Naive thymus-derived CD8-positive, alpha-beta T cell (primary cell): ENCODE measurements at regions not wholly inside any gene's neighbourhood (a gene's known extent, or its start where the extent isn't known, plus 50 kb on each side); places are given as distances from the start of the nearest gene placed in this dataset.
A peak's percentile ranks its signal among the peaks of the same experiment; 100 is the strongest.

Source experiments
- ATAC-seq, 2 donors: fragments of 150-1000 bp; cut with Tn5 transposase in 1 of 2; sonication (Bioruptor Pico), chemical (Tn5 transposase) in 1 of 2; 1 replicate in 1 of 2; 2 replicates in 1 of 2; pipeline ENCODE4 v1.10.0; 2021; ENCODE audit warnings: mild to moderate bottlenecking in 2 of 2, moderate library complexity in 2 of 2
- POLR2A ChIA-PET: fragments of 350-600 bp; sonication (Branson Sonifier 250); formaldehyde crosslinking; loops from one replicate; lab custom pipeline; 2021; ENCODE audit warnings: antibody characterized with exemption; lab: Charles Lee
- DNase-seq, 10 donors: peaks; one replicate each; pipeline versions ENCODE4 v3.0.0 to v3.0.0-alpha.2; 2020 to 2022
- H3K27ac Mint-ChIP-seq, 10 donors: one replicate each; pipeline ENCODE4 v1.8.0; 2020 to 2022; ENCODE audit warnings: mild to moderate bottlenecking in 10 of 10, mixed read lengths in 10 of 10, moderate library complexity in 4 of 10, inconsistent platforms in 1 of 10
- H3K27me3 Mint-ChIP-seq, 5 donors: one replicate each; pipeline ENCODE4 v1.8.0; 2021 to 2022; ENCODE audit warnings: mixed read lengths in 5 of 5
- H3K36me3 Mint-ChIP-seq, 3 donors: one replicate each; pipeline ENCODE4 v1.8.0; 2020 to 2022; ENCODE audit warnings: mixed read lengths in 3 of 3, mild to moderate bottlenecking in 2 of 3, inconsistent platforms in 1 of 3
- H3K4me1 Mint-ChIP-seq, 4 donors: one replicate each; pipeline ENCODE4 v1.8.0; 2021 to 2022; ENCODE audit warnings: mixed read lengths in 4 of 4
- H3K4me3 Mint-ChIP-seq, 10 donors: one replicate each; pipeline ENCODE4 v1.8.0; 2020 to 2022; ENCODE audit warnings: mild to moderate bottlenecking in 10 of 10, mixed read lengths in 10 of 10, moderate library complexity in 6 of 10, inconsistent platforms in 1 of 10
- H3K9me3 Mint-ChIP-seq, 9 donors: one replicate each; pipeline ENCODE4 v1.8.0; 2020 to 2022; ENCODE audit warnings: mixed read lengths in 9 of 9, mild to moderate bottlenecking in 3 of 9, inconsistent platforms in 1 of 9, moderate library complexity in 1 of 9

DNA sequence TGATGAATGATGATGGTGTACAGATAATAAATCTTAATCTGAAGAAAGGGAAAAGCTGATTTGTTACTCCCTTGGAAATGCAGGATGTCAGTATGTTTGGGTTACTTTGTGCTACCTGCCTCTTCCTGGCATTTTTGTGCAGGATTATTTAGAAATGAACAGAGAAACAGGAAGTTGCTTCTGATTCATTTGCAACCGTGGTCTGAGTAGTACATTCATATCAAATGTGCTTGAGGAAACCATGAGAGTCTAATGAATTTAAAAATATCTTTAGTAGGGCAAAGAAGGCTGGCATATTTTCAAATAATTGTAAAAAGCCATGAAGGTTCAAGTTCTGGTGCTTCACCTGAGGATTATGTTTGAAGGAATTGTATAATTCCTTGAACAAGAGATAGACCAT lies 391.6 kb downstream of the TMEM161B start:
- Mint-ChIP-seq H3K9me3 (peaks cover 0 to 50% (median 10%) of the 10 kb centered on the region in 9 donors), H3K27ac (no peak overlapping the region), H3K36me3 (no peaks in the 10 kb centered on the region), H3K27me3 (peaks cover 0 to 6% (median 2%) of the 10 kb centered on the region in 5 donors), H3K4me3 (no peak overlapping the region), H3K4me1 (no peaks in the 10 kb centered on the region)
- DNase-seq = no peak
- ATAC-seq = no peak
- POLR2A ChIA-PET = no interaction called here

DNA sequence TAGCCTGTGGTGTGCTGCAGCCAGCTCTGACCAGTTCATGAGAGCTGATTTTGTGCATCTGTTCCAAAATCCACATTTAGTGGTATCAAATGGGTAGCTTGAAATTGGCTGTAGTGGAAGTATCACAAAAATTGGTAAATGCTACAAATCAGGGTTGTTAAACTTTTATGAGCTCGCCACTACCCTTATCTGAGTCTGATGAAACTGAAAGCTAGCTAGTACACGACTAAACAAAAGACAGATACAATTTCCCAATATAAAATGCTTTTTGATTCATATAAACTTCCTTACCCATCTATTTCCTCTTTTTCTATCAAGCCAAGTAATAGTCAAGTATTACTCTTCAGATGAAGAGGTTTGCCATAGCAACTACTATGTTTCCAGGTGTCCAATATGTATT lies 392.0 kb downstream of the TMEM161B start:
- Mint-ChIP-seq H3K4me1 (no peaks in the 10 kb centered on the region), H3K27me3 (peaks cover 0 to 4% (median 2%) of the 10 kb centered on the region in 5 donors), H3K9me3 (peaks cover 0 to 46% (median 10%) of the 10 kb centered on the region in 9 donors), H3K36me3 (no peaks in the 10 kb centered on the region), H3K27ac (no peak overlapping the region), H3K4me3 (no peak overlapping the region)
- ATAC-seq = no peak
- DNase-seq = no peak
- POLR2A ChIA-PET = no interaction called here

- Mint-ChIP-seq H3K27me3 (peaks cover 0 to 3% (median 2%) of the 10 kb centered on the region in 5 donors), H3K4me3 (no peak overlapping the region), H3K36me3 (no peaks in the 10 kb centered on the region), H3K9me3 (peaks cover 0 to 13% (median 0%) of the 10 kb centered on the region in 9 donors), H3K4me1 (no peaks in the 10 kb centered on the region), H3K27ac (no peak overlapping the region)
- no peak for DNase-seq
- POLR2A ChIA-PET = no interaction called here
- no peak for ATAC-seq
Measured at GRCh38 chr5:87872986-87873385, 395.7 kb downstream of the TMEM161B start.

GRCh38 chr5:87868792-87869191 lies 399.9 kb downstream of the TMEM161B start:
- H3K27me3 Mint-ChIP-seq = peaks cover 0 to 2% (median 0%) of the 10 kb centered on the region in 5 donors

DNA sequence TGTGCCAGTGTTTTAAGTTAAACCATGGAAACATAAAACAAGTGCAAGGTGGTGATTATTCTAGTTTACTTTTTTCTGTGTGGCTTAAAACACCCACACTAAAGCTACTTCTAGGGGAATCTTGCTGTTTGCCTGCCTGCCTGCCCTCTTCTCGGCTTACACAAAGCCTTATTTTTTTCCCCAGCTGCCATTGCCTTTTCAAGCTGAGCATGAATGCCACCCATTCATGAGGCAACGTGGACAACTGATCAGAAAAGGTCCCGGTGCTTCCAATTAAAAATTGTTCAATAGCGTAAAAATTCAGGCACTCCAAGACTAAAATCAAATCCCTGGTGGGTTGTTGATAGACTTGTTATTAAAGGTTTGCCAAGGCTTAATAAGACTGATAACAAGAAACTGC lies 401.4 kb downstream of the TMEM161B start:
- POLR2A ChIA-PET = no interaction called here
- Mint-ChIP-seq H3K27me3 (no peaks in the 10 kb centered on the region), H3K27ac (peak overlapping the region in 1 of 10 donors; percentile 34), H3K4me3 (no peak overlapping the region), H3K4me1 (no peaks in the 10 kb centered on the region), H3K9me3 (peaks cover 0 to 19% (median 0%) of the 10 kb centered on the region in 9 donors), H3K36me3 (peaks cover 0 to 4% (median 0%) of the 10 kb centered on the region in 3 donors)
- ATAC-seq (no peak), DNase-seq (no peak)

More at GRCh38 chr5:87868792-87869191, 399.9 kb downstream of the TMEM161B start:
- Mint-ChIP-seq H3K4me1 (no peaks in the 10 kb centered on the region), H3K4me3 (no peak overlapping the region), H3K36me3 (no peaks in the 10 kb centered on the region), H3K27ac (no peak overlapping the region), H3K9me3 (peaks cover 0 to 4% (median 0%) of the 10 kb centered on the region in 9 donors)
- no peak for ATAC-seq
- POLR2A ChIA-PET = no interaction called here
- no peak for DNase-seq

DNA sequence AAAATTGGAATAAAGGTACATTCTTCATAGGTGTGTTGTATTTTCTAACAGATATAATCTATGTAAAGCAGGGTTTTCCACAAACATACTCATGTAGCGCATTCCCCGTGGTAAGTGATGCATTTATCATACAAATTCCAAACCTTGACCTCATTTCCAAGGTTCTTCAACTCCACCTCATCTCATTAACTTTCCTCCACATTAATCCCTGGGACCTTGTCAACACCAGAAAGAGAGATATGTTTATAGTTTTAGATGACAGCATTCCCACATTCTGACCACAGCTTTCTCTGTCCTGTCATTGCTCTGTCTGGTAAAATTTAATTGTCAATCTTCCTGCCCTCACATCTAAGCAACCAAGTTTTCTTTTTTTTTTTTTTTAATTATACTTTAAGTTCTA lies 415.1 kb downstream of the TMEM161B start:
- ATAC-seq = no peak
- DNase-seq = no peak
- H3K27ac Mint-ChIP-seq = no peak overlapping the region
- no peak overlapping the region for H3K4me3 Mint-ChIP-seq
- H3K27me3 Mint-ChIP-seq = peaks cover 0 to 5% (median 2%) of the 10 kb centered on the region in 5 donors
- peaks cover 0 to 24% (median 4%) of the 10 kb centered on the region in 9 donors for H3K9me3 Mint-ChIP-seq
- H3K36me3 Mint-ChIP-seq = no peaks in the 10 kb centered on the region
- POLR2A ChIA-PET = no interaction called here
- no peaks in the 10 kb centered on the region for H3K4me1 Mint-ChIP-seq

- ATAC-seq = no peak
Measured at GRCh38 chr5:87851603-87852002, 417.0 kb downstream of the TMEM161B start.

GRCh38 chr5:87850843-87851242 lies 417.8 kb downstream of the TMEM161B start:
- H3K27ac Mint-ChIP-seq = no peak overlapping the region
- H3K4me1 Mint-ChIP-seq = no peaks in the 10 kb centered on the region
- peaks cover 0 to 15% (median 0%) of the 10 kb centered on the region in 9 donors for H3K9me3 Mint-ChIP-seq
- no peak for ATAC-seq
- H3K27me3 Mint-ChIP-seq = peaks cover 0 to 5% (median 2%) of the 10 kb centered on the region in 5 donors
- H3K4me3 Mint-ChIP-seq = no peak overlapping the region
- no peaks in the 10 kb centered on the region for H3K36me3 Mint-ChIP-seq
- POLR2A ChIA-PET = no interaction called here
- DNase-seq = no peak

More at GRCh38 chr5:87851603-87852002, 417.0 kb downstream of the TMEM161B start:
- H3K4me1 Mint-ChIP-seq = no peaks in the 10 kb centered on the region
- POLR2A ChIA-PET = no interaction called here
- H3K27me3 Mint-ChIP-seq = peaks cover 0 to 5% (median 2%) of the 10 kb centered on the region in 5 donors
- no peak overlapping the region for H3K4me3 Mint-ChIP-seq
- H3K27ac Mint-ChIP-seq = no peak overlapping the region
- peaks cover 0 to 20% (median 2%) of the 10 kb centered on the region in 9 donors for H3K9me3 Mint-ChIP-seq
- no peak for DNase-seq
- H3K36me3 Mint-ChIP-seq = no peaks in the 10 kb centered on the region

GRCh38 chr5:87845734-87846133 lies 422.9 kb downstream of the TMEM161B start:
- ATAC-seq (no peak), DNase-seq (no peak)
- POLR2A ChIA-PET = no interaction called here
- H3K4me1 Mint-ChIP-seq = no peaks in the 10 kb centered on the region
- H3K36me3 Mint-ChIP-seq = no peaks in the 10 kb centered on the region
- H3K4me3 Mint-ChIP-seq = no peak overlapping the region
- peaks cover 0 to 13% (median 6%) of the 10 kb centered on the region in 9 donors for H3K9me3 Mint-ChIP-seq
- peaks cover 0 to 5% (median 0%) of the 10 kb centered on the region in 5 donors for H3K27me3 Mint-ChIP-seq
- no peak overlapping the region for H3K27ac Mint-ChIP-seq

GRCh38 chr5:87844866-87845265 lies 423.8 kb downstream of the TMEM161B start:
- peaks cover 0 to 5% (median 0%) of the 10 kb centered on the region in 5 donors for H3K27me3 Mint-ChIP-seq
- no peak for ATAC-seq
- DNase-seq = no peak
- H3K4me1 Mint-ChIP-seq = no peaks in the 10 kb centered on the region
- H3K27ac Mint-ChIP-seq = no peak overlapping the region
- no peak overlapping the region for H3K4me3 Mint-ChIP-seq
- POLR2A ChIA-PET = no interaction called here
- peaks cover 2 to 21% (median 12%) of the 10 kb centered on the region in 9 donors for H3K9me3 Mint-ChIP-seq
- peaks cover 0 to 2% (median 0%) of the 10 kb centered on the region in 3 donors for H3K36me3 Mint-ChIP-seq

- peaks cover 0 to 5% (median 0%) of the 10 kb centered on the region in 5 donors for H3K27me3 Mint-ChIP-seq
- peaks cover 0 to 5% (median 0%) of the 10 kb centered on the region in 3 donors for H3K36me3 Mint-ChIP-seq
- no peaks in the 10 kb centered on the region for H3K4me1 Mint-ChIP-seq
- POLR2A ChIA-PET = no interaction called here
- H3K27ac Mint-ChIP-seq = no peak overlapping the region
- ATAC-seq (no peak), DNase-seq (no peak)
- H3K4me3 Mint-ChIP-seq = no peak overlapping the region
- peaks cover 2 to 22% (median 14%) of the 10 kb centered on the region in 9 donors for H3K9me3 Mint-ChIP-seq
Measured at GRCh38 chr5:87844449-87844848, 424.2 kb downstream of the TMEM161B start.

GRCh38 chr5:87836696-87837095 lies 424.0 kb upstream of the CCNH start:
- H3K36me3 Mint-ChIP-seq = peaks cover 0 to 29% (median 0%) of the 10 kb centered on the region in 3 donors

GRCh38 chr5:87831499-87831898 lies 418.8 kb upstream of the CCNH start:
- Mint-ChIP-seq H3K4me3 (no peak overlapping the region), H3K4me1 (no peaks in the 10 kb centered on the region), H3K27me3 (no peaks in the 10 kb centered on the region), H3K9me3 (peaks cover 15 to 41% (median 21%) of the 10 kb centered on the region in 9 donors), H3K36me3 (peaks cover 0 to 23% (median 0%) of the 10 kb centered on the region in 3 donors), H3K27ac (no peak overlapping the region)
- DNase-seq (no peak), ATAC-seq (no peak)
- POLR2A ChIA-PET = no interaction called here

More at GRCh38 chr5:87836696-87837095, 424.0 kb upstream of the CCNH start:
- Mint-ChIP-seq H3K9me3 (peaks cover 19 to 69% (median 38%) of the 10 kb centered on the region in 9 donors), H3K27me3 (no peaks in the 10 kb centered on the region), H3K27ac (no peak overlapping the region), H3K4me1 (no peaks in the 10 kb centered on the region), H3K4me3 (no peak overlapping the region)
- no peak for ATAC-seq
- POLR2A ChIA-PET = no interaction called here
- no peak for DNase-seq

GRCh38 chr5:87829217-87829551 lies 416.5 kb upstream of the CCNH start:
- H3K36me3 Mint-ChIP-seq = peaks cover 0 to 16% (median 0%) of the 10 kb centered on the region in 3 donors
- no peak for DNase-seq
- POLR2A ChIA-PET = no interaction called here
- no peak for ATAC-seq
- H3K4me1 Mint-ChIP-seq = no peaks in the 10 kb centered on the region
- H3K4me3 Mint-ChIP-seq = no peak overlapping the region
- peaks cover 10 to 33% (median 20%) of the 10 kb centered on the region in 9 donors for H3K9me3 Mint-ChIP-seq
- peaks cover 0 to 1% (median 0%) of the 10 kb centered on the region in 5 donors for H3K27me3 Mint-ChIP-seq
- H3K27ac Mint-ChIP-seq = no peak overlapping the region
